Stimulated activated CD4-positive, alpha-beta T cell treated with anti-CD3 and anti-CD28 coated beads, Interleukin-2, amount 100 ng/mL, for 48 hours (primary cell): ENCODE measurements at regions not wholly inside any gene's neighbourhood (a gene's known extent, or its start where the extent isn't known, plus 50 kb on each side); places are given as distances from the start of the nearest gene placed in this dataset.
"Not testable (repeated sequence)": the region's sequence is repeated elsewhere in the genome, so short reads cannot be mapped to it uniquely, and the experiment has no call there.

Experiments used
- DNase-seq, 2 donors: peaks; one replicate each; pipeline ENCODE4 v3.0.0-alpha.2; 2020

DNA sequence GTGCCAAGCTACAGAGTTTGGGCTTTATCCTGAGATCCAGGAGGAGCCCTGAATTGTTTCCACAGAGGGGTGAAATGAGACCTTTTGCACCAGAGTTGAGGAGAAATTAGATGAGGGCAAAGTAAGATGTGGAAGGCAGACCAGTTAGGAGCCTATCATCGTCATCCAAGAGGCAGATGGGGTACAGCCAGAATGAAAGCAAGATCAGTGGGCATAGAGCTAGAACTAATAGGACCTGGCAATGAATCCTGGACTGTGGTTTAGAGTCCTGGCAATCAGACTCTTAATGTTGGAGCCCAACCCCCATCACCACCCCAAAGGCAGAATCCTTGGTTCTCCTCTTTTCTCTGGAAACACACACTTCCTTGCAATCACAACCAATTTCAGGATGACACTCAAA, 166.6 kb upstream of the HMGA2 start:
- DNase-seq: no peak

DNA sequence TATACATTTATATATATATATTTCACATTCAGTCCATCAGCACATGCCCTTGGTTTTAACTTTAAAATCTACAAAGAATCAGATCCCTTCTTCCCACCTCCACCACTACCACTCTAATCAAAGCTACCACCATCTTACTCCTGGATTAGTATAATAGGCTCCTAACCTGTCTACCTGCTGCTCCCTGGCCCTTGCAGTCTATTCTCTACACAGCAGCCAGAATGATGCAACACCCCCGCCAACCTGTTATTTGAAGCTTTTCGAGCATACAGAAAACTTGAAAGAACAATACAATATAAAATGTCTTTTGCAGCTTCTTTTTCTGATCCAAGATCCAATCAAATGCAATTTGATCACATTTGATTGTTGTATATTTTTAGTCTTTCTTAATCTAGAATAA, 165.9 kb upstream of the HMGA2 start:
- DNase-seq: no peak

DNA sequence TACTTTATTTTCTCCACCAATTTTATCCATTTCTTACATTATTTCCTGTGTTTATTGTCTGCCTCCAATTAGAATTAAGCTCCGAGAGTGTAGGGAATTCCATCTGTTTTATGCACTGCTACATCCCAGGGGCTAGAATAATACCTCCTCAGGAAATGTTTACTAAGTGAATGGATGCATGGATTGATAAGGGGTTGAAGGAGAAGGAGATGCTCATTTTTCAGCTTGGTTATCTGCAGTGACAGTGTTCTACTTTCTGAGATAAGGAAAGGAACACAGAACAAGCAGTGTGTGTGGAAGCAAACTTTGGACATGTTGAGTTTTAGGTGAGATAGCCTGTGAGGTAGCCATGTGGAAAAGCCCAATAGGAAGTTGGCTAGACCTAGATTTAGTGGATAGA, 164.6 kb upstream of the HMGA2 start:
- no peak for DNase-seq

DNA sequence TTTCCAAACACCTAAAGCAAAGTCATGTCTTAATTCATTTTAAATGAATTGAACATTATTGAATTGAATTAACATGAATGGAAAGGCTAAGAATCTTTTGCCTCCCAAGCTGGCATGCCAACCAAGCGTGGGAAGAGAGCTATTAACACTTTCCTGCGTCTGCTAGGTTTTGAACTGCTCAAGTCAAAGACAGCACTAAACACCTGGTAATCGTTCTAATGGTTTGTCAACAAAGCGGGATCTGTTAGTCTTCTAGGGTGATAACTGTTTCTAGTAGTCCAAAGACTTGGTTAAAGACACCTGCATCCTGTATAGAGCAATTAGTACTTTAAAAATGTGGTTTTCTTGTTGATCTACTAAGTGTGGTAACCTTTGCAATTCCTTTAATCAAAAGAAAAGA, 164.2 kb upstream of the HMGA2 start:
- DNase-seq: no peak

DNA sequence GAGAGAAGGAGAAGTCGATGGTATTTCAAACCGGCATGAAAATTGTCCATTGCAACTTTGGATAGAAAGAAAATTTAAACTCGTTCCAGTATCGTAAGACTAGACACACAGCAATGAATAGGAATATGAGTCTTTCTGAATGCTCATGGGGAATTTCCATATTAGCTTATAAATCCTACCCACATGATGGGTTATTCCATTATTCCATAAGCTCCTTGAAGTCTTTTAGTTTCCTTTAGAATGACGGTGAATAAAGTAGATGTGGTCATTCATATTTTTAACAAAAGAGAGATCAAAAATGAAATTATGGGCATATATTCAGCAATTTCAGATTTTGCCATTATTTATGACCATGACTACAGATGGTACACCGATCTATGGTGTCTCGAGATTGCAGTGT, 163.4 kb upstream of the HMGA2 start:
- DNase-seq: no peak

DNA sequence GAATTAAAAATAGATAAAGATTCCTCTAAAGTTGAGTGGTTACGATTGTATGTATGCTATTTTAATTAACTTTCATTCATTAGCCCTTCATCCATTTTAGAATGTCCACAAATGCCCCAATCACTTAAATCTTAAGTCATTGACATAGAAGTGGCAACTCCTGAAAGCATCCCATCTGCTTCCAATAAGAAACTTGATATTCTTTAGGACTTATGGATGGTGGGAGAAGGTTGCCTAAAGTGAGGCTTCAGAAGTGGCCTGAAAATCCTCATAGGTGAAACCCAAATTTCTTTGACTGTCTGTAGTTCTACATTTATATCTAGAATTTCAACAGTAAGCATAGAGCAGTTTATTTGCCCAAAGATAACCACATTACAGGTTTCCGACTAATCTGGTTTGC, 161.7 kb upstream of the HMGA2 start:
- DNase-seq: no peak

DNA sequence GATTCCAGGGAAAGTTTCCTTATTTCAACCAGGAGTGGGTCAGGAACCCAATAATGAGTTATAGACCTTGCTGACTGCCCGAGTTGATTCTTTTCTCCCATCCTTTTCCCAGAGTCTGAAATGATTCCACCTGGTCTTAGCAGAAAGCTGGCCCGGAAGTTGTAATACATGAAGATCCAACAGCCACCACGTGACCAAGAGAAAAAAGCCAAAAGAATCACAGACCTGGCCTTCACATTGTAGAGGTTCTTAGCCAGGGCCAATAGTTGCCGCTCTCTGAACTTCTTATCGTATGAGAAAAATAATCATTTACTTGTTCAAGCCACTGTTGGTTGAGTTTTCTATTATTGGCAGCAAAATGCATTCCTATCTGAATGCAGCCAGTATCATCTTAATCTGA, 161.2 kb upstream of the HMGA2 start:
- no peak for DNase-seq

DNA sequence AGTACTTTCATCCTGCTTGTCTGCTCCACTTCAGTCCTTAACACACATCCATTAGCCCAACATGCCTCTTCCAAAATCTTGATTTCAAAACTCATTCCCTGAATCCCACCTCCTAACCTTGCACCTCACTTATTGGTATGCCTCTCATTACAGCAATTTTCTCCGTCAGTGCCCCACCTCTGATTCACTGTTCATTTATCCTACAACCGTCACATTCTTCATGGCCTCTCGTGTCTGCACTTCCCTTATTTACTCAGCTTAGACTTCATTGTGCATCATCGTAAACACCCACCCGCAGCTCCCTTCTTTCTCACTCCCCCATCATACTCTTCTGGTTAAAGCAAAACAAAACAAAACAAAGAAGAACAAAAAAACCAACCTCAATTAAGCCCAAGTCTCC, 160.6 kb upstream of the HMGA2 start:
- no peak for DNase-seq

DNA sequence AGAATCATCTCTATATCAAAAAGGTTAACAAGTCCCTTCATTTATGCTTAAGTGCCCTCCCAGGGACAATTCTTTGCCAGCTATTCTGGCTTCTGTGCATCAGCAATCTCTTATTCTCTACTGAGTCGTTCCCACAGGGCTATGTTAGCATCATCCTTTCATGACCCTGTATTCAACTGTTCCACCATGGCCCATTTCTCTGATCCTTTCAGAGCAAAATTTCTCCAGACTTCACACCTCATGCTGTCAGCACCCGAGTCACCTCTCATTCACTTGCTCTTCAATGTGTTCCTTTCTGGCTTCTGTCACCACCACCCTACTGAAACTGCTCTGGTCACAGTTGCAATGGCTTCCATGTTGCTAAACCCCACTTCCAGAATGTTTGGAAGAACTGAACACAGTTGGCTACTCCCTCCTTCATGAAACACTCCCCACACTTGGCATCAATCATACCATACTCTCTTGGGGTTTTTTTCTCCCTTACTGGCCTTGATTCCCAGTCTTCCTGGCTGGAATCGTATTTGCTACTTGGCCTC, 159.5 kb upstream of the HMGA2 start:
- no peak for DNase-seq

DNA sequence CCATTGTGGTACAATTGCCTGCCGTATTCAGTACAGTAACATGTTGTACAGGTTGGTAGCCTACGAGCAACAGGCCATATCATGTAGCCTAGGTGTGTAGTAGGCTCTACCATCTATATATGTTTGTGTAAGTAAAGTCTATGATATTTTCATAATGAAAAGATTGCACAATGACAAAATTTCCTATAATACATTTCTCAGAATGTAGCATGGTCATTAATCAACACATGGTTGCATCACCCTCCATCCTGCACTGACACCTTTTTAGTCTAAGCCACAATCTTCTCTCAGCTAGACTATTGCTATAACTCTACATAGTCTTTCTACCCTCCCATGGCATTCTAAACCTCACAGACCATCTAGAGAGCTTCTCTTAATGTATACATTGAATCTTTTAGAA, 158.5 kb upstream of the HMGA2 start:
- DNase-seq: no peak

DNA sequence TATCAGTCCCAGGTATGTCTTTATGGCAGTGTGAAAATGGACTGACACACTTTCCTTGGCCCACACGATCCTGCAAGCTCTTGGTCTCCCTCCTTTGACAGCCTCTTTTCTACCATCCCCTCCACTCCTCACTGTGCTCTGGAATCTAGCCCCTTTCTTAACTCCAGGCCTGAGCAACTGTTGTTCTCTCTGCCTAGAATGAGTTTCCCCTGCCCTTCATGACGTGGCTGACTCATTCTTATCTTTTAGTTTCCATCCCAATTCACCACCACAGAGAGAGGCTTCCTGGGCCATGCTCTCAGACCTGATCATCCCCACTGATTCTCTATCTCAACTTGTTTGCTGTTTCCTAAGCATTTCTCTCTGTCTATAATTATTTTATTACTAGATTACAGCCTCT, 157.4 kb upstream of the HMGA2 start:
- DNase-seq: no peak

DNA sequence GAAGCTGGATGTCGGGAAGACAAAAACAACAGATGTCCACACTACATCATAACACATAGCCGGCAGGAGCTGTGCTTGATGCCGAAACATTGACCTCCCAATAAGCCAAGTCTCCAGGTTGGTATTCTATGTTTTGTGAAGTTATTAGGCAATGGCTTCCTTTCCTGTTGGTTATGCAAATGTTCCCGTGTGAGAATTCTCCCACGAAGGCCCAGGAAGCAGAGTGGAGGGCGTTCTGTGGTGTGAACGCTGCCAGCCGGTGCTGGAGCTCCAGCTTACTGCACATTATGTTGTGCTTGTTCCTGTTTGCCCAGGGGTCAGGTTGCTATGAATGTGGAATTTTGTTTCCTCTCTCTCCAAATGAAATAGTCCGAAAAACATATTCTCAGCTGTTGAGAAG, 156.4 kb upstream of the HMGA2 start:
- DNase-seq: no peak

DNA sequence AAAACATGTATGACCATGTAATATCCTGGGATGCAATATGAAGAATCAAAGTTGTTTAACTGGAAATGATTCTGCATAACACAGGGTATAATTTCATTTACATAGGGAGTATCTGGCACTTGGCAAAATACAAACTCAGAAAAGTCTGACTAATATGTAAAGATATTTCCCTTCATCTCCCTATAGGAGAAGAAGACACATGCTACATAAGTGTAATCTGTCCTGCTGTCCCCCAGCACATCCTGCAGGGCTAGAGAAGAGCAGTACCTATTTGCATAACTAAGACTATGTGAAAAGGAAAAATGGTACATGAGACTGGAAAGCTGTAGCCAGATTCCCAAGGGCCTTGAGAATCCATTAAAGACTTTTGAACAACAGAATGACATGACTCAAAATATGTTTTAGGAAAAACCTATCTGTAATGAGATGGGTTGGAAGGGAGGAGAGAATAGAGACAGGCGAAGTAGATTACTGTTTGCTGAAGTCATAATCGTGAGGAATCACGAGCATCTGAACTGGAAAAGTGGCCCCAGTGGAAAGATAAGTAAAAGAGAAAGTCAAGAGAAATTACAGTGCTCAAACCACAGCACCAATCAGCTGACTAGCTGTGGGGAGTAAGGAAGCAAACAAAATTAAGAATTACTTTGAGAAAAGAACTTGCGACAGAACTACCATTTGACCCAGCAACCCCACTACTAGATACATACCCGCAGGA, 155.1 kb upstream of the HMGA2 start:
- no peak for DNase-seq

DNA sequence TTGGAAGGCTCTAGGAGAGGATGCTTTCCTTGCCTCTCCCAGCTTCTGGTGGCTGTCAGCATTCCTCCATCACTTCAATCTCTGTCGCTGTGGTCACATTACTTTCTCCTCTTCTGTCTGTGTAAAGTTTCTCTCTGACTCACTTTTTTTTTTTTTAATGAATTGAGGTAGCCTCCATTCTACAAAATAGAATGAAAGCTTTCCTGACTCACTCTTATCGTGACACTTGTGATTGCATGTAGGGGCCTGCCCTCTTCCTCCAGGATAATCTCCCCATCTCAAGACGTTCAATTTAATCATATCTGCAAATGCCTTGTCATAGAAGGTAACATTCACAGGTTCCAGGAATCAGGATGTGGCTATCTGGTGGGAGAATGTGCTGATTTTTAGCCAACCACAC, 153.5 kb upstream of the HMGA2 start:
- DNase-seq: no peak

DNA sequence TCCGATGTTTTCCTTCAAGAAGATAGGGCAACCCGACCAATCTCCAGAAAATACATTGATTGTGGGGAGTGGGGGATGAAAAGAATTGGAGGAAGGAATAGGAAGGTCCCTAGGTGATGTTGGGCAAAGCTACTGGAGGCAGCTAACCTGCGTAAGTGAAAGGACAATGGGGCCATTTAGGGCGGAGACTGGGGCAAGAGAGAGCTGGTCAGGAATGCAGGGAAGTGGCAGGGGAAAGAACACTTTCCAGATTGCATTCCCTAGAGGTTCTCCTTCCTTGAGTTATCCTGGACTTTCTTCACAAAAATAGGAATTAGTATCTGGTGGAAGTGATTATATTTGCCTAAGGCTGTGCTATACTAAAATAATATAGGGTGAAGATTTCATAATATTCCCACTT, 151.8 kb upstream of the HMGA2 start:
- DNase-seq: no peak

DNA sequence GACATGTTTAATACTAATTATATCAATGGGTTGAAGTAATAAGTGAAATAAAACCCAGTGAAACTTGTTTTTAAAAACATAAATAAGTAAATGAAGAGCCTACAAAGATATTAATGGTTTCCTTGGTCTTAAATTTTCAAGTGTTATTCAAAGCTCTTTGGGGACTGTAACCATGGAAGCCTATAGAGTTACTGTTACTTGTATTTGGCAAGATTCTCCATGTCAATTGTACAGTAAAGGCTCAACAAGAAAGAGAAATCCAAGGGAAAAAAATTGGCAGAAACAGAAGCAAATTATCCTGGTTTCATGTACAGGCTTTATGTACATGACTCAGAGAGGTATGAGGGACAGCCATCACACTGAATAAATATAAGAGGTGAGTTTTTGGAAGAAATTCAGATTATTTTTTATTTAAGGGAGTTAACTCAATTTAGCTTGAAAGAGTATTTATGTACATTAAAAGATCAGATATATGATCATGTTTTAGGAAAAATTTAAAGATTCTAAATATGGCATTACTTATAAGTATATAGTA, 151.1 kb upstream of the HMGA2 start:
- DNase-seq: no peak

DNA sequence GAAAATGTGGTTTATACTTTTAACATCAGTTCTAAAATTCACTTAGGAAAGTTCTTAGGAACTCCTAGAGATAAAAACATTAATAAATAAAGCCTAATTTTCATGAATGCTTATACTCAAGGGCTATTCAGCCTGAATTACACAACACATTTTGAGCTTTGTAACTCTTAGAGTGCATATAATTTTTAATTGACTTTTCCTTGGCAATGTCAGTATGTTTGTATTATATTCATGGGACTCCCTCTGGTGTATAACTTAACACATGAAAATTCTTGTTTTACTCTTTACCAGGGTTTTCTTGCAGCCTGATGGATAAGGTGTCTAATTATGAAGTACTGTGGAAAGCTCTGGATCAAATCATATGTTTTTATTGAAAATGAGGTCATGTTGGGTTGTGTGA, 150.6 kb upstream of the HMGA2 start:
- no peak for DNase-seq

DNA sequence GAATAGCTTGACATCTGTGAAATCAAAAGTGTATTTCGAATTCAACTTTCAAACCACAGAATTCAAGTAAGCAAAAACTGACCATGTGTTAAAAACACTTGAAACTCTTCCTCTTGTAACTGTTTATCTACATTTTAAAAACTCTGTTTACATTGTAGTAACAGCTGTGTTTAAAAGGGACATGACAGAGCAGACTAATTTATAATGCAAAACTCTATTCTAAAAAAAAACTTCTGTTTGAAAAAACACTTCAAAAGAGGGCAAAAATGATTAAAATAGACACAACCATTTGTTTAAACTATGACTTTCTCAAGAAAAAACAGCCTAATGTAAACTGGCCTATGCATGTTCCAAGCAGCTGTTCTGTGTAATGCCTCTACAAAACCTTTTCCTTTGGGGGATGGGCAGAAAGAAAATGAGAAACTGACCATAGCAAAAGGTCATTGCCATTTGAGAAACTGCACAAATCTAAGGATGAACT, 149.1 kb upstream of the HMGA2 start:
- DNase-seq: no peak

DNA sequence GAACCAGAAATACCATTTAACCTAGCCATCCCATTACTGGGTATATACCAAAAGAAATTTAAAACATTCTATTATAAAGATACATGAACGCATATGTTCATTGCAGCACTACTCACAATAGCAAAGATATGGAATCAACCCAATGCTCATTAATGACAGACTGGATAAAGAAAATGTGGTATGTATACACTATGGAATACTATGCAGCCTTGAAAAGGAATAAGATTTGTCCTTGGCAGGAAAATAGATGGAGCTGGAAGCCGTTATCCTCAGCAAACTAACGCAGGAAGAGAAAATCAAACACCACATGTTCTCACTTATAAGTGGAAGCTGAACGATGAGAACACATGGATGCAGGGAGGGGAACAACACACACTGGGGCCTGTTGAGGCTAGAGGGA, 146.1 kb upstream of the HMGA2 start:
- not testable (repeated sequence) for DNase-seq

DNA sequence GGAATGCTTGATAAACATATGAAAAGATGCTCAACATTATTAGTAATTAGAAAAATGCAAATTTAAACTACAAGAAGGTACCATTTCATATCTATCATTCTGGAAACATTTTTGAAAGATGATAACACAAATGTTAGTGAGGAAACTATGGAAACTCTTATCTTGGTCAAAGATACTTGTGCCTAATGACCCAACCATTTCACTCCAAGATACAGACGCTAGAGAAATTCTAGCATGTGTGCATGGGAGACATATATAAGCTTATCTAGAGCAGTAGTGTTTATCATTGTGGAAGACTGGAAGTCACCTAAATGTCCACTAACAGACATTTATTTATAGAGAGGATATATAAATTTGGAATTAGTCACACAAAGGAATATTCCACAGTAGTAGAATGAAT, 143.1 kb upstream of the HMGA2 start:
- no peak for DNase-seq

DNA sequence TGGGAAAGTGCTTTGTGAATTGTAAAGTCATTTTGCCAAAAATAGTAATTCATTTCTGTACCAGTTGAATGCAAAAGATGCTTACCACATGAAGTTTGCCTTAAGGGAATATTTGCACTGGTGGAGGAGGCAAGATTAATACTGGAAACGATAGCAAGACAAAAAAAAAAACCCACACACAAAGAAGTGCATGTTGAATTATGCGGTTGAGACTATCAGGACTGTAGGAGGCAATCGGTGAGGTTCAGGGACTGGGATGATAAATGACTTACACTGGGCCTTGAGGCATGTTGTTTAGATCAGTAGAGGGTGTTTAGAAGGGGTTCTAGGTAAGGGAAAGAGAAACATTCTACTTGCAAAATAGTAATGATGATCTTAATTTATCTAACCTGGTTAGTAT, 142.2 kb upstream of the HMGA2 start:
- no peak for DNase-seq

DNA sequence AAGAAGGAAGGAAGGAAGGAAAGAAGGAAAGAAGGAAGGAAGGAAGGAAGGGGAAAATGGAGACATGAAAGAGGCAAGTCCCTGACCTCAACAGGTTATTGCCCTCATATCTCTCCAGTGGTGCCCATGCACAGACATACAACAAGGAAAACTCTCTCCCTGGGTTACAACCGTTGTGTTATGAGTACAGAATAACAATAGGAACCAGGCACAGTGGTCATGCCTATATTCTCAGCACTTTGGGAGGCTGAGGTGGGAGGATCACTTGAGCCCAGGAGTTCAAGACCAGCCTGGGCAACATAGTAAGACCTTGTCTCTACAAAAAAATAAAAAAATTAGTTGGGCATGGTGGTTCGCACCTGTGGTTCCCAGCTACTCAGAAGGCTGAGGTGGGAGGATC, 139.4 kb upstream of the HMGA2 start:
- no peak for DNase-seq

DNA sequence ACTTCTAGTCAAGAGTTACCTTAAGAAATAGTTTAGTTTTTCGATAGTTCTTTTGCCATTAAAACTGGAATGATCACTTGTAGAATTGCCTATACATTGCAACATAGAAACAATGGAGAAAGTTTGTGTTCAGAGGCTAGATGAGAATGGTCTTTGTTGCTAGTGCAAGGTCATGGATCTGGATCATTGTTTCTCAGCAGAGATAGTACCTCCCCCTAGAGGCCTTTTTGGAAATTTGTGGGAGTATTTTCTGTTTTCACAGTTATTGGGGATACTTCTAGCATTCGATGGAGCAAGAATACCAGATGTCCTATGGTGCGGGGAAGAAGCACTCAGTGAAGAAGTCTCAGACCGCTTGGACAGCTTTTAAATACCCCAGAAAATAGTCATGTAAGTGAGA, 138.8 kb upstream of the HMGA2 start:
- no peak for DNase-seq

DNA sequence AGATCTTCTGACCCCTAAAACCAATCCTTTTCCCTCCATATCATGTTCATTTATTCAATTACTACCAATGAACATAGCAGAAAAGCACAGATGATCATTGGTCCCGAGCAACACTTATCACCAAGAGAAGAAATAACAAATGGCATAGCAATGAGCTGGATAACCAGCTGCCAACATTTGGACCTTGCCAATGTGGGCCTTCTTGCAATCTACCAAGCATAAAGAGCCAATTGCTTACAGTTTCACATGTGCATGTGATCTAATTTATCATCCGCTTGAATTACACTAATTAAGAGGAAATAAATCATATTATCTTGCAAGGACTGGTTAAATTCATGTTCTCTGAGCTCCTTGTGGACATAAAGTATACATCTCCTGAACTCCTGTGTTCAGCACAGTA, 134.8 kb upstream of the HMGA2 start:
- no peak for DNase-seq

DNA sequence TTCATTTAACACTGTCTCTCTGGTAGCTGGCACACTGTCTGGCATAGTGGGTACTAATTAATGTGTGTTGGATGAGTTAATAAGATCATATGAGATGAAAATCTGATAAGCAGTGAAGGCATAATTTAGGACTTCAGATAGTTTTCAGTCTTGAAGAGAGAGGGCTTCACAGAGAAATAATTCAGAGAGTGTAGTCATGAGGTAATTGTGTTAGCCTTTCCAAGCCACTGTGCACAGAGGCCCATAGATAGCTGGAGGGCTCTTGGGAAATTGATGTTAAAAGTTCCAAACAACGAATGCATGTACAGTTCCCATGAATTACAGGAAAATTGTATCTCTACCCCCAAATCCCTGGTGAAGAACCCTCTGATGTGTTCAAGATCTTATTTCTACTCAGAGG, 133.8 kb upstream of the HMGA2 start:
- no peak for DNase-seq
